ENCODE measurements at regions not wholly inside any gene's neighbourhood (a gene's known extent, or its start where the extent isn't known, plus 50 kb on each side); places are given as distances from the start of the nearest gene placed in this dataset.

GRCh38 chr7:84277628-84278224, 83.1 kb upstream of the SEMA3A start:
- no peak for TF ChIP-seq CTCF (conservative IDR thresholded peaks at IDR 0.05)
- no peak overlapping the region for H3K27ac ChIP-seq

- H3K27ac ChIP-seq, result no peak overlapping the region
- no peak for TF ChIP-seq CTCF (conservative IDR thresholded peaks at IDR 0.05)
These were observed 79.5 kb upstream of the SEMA3A start for GRCh38 chr7:84274029-84274638.

GRCh38 chr7:84271543-84271942, 77.0 kb upstream of the SEMA3A start:
- no peak for TF ChIP-seq CTCF (conservative IDR thresholded peaks at IDR 0.05)
- H3K27ac ChIP-seq, result no peak overlapping the region

- TF ChIP-seq CTCF (conservative IDR thresholded peaks at IDR 0.05), result no peak
- no peak overlapping the region for H3K27ac ChIP-seq
These were observed 69.8 kb upstream of the SEMA3A start for GRCh38 chr7:84264396-84264795.

- TF ChIP-seq CTCF (conservative IDR thresholded peaks at IDR 0.05), result no peak
- H3K27ac ChIP-seq, result no peak overlapping the region
These were observed 68.5 kb upstream of the SEMA3A start for GRCh38 chr7:84263106-84263505.

- no peak overlapping the region for H3K27ac ChIP-seq
- no peak for TF ChIP-seq CTCF (conservative IDR thresholded peaks at IDR 0.05)
These were observed 66.9 kb upstream of the SEMA3A start for GRCh38 chr7:84261509-84261908.

GRCh38 chr7:84258628-84259027, 64.0 kb upstream of the SEMA3A start:
- no peak overlapping the region for H3K27ac ChIP-seq
- no peak for TF ChIP-seq CTCF (conservative IDR thresholded peaks at IDR 0.05)
